ENCODE measurements at regions not wholly inside any gene's neighbourhood (a gene's known extent, or its start where the extent isn't known, plus 50 kb on each side); places are given as distances from the start of the nearest gene placed in this dataset.

GRCh38 chr3:182699550-182700170 is 93.6 kb upstream of the ATP11B start:
- no peak overlapping the region for H3K27ac ChIP-seq

DNA sequence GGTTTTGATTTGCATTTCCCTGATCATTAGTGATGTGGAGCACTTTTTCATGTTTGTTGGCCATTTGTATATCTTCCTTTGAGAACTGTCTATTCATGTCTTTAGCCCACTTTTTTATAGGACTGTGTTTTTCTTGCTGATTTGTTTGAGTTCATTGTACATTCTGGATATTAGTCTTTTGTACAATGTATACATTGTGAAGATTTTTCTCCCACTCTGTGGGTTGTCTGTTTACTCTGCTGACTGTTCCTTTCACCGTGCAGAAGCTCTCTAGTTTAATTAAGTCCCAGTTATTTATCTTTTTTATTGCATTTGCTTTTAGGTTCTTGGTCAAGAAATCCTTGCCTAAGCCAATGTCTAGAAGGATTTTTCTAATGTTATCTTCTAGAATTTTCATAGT is 91.1 kb upstream of the ATP11B start:
- TF ChIP-seq CTCF (conservative IDR thresholded peaks at IDR 0.05) (no peak), ZFX (IDR thresholded peaks at IDR 0.05) (no peak)
- H3K27ac ChIP-seq, result no peak overlapping the region

More at GRCh38 chr3:182699550-182700170, 93.6 kb upstream of the ATP11B start:
- TF ChIP-seq CTCF (conservative IDR thresholded peaks at IDR 0.05) (no peak), ZFX (IDR thresholded peaks at IDR 0.05) (no peak)

GRCh38 chr3:182703233-182703632 is 90.1 kb upstream of the ATP11B start:
- TF ChIP-seq ZFX (IDR thresholded peaks at IDR 0.05) (no peak), CTCF (conservative IDR thresholded peaks at IDR 0.05) (no peak)
- H3K27ac ChIP-seq, result no peak overlapping the region

- TF ChIP-seq CTCF (conservative IDR thresholded peaks at IDR 0.05) (no peak; the same call in 1 of the 2 replicates), ZFX (IDR thresholded peaks at IDR 0.05) (no peak)
Measured at GRCh38 chr3:182704926-182705325, 88.4 kb upstream of the ATP11B start.

DNA sequence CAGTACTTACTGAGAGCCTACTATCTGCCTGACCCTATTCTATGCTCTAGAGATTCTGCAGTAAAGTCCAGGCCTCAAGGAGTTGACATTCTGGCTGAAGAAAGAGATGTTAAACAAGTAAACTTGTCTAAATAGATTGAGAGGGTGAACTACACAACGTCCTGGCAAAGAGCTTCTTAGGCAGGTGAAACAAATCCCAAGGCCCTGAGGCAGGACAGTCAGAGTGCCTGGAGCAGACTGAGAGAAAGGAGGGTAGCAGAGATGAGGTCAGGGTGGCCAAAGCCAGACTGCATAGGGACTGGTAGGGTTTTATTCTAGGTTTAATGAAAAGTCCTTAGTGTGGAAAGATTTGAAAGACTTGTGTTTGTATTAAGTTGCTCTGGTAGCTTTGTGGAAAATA is 84.5 kb upstream of the ATP11B start:
- TF ChIP-seq CTCF (conservative IDR thresholded peaks at IDR 0.05) (no peak), ZFX (IDR thresholded peaks at IDR 0.05) (no peak)
- no peak overlapping the region for H3K27ac ChIP-seq

More at GRCh38 chr3:182704926-182705325, 88.4 kb upstream of the ATP11B start:
- H3K27ac ChIP-seq, result no peak overlapping the region

GRCh38 chr3:182709306-182709705 is 84.0 kb upstream of the ATP11B start:
- TF ChIP-seq ZFX (IDR thresholded peaks at IDR 0.05) (no peak), CTCF (conservative IDR thresholded peaks at IDR 0.05) (no peak)

DNA sequence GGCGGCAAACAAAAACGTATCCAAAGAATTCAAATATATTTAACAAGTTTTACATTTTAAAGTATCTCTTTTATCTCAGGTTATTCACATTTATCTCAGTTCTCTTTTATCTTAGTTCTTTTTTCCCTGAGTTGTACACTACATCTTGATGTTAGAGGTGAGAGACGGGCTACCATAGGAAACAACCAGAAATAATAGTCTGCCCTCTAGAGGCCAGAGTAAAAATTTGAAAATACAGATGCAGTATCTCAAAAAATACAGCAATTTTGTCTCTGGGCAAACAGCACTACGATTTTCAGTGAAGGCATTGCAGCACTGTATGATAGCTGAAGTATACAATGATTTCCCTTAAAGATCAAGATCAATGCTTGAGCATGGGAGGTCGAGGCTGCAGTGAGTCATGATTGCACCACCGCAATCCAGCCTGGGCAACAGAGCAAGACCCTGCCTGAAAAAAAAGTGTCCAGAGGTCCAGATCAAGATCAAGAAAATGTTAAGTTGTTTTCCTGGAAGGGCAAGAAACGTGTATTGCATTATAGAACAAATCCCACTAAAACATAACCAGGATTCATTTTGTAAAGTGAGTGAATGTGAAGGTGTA is 82.6 kb upstream of the ATP11B start:
- TF ChIP-seq ZFX (IDR thresholded peaks at IDR 0.05), result no peak
- peak; percentile 94 for TF ChIP-seq CTCF (conservative IDR thresholded peaks at IDR 0.05)
- H3K27ac ChIP-seq, result no peak overlapping the region

More at GRCh38 chr3:182709306-182709705, 84.0 kb upstream of the ATP11B start:
- H3K27ac ChIP-seq, result no peak overlapping the region

All from C4-2B (cell line).